GM21367 (cell line): ENCODE measurements at regions not wholly inside any gene's neighbourhood (a gene's known extent, or its start where the extent isn't known, plus 50 kb on each side); places are given as distances from the start of the nearest gene placed in this dataset.

Experiments used
- ATAC-seq: cut with Tn5 transposase; IDR thresholded peaks from one replicate; pipeline ENCODE4 v1.9.1; 2021; ENCODE audit not compliant: unreplicated experiment

DNA sequence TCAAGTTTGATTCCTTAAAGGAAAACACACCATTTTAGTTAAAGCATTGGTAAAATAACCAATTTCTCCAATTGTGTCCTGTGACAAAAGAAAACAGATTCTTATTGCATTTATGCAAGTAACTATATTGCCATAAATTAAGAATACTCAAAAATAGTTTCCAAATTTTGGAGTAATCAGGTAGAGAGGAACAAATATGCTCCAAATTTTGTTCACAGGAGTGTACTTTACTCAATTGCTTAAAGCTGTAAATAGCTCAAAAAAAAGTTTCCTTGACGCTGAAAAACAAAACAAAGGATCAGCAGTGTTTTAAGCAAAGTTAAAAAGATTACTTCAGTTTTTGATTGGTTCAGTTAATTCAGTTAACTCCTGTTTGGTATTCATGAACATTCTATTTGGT is 52.2 kb upstream of the INHBA start:
- ATAC-seq = no peak

DNA sequence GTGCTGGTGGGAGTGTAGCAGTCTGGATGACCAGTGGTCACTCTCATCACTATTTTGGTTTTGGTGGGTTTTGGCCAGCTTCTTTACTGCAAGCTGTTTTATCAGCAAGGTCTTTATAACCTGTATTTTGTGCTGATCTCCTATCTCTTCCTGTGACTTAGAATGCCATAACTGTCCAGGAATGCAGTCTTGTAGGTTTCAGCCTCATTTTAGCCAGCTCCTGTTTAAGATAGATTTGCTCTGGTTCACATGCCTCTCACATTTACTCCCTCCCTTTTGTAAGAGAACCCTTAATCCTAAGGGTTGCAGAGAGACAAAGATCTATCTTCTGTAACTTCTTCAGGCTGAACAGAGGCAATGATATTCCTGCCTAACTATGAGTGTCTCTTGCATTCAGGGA is 51.2 kb upstream of the INHBA start:
- ATAC-seq = no peak
